ENCODE measurements at regions not wholly inside any gene's neighbourhood (a gene's known extent, or its start where the extent isn't known, plus 50 kb on each side); places are given as distances from the start of the nearest gene placed in this dataset.

- no peak for TF ChIP-seq CTCF (conservative IDR thresholded peaks at IDR 0.05 in 1 of 2, IDR thresholded peaks at IDR 0.05 in 1 of 2; ENCODE audit: low read depth in 1 of 2, low read length in 2 of 2)
- TF ChIP-seq EZH2 (IDR thresholded peaks at IDR 0.05; ENCODE audit: low read length, missing control alignments), result no peak
These were observed 190.9 kb downstream of the CENPW start for GRCh38 chr6:126530775-126531174.
